SIG-M5 (cell line): ENCODE measurements at regions not wholly inside any gene's neighbourhood (a gene's known extent, or its start where the extent isn't known, plus 50 kb on each side); places are given as distances from the start of the nearest gene placed in this dataset.
"Not testable (repeated sequence)": the region's sequence is repeated elsewhere in the genome, so short reads cannot be mapped to it uniquely, and the experiment has no call there.

Experiments
- DNase-seq: peaks from one replicate; lab custom pipeline; 2025; lab: John Stamatoyannopoulos, UW

DNA sequence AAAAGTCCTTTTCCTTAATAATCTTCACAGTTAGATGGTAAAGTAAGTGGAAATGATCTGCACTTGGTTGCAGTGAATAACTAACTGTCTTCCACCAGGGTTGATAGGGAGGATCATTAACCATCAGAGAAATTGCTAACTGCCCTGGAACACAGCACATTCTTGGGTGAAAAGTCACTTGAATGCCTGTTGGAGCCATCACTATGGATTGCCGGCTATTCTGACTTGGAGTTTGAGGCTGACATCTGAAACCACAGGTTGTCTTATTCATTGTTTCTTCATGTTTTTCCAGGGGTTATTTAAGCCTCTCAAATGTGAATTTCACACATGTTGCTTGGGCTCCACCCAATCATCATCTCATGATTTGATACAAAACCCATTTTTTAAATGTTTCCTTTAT, 901.4 kb downstream of the MCTP2 start:
- no peak for DNase-seq

DNA sequence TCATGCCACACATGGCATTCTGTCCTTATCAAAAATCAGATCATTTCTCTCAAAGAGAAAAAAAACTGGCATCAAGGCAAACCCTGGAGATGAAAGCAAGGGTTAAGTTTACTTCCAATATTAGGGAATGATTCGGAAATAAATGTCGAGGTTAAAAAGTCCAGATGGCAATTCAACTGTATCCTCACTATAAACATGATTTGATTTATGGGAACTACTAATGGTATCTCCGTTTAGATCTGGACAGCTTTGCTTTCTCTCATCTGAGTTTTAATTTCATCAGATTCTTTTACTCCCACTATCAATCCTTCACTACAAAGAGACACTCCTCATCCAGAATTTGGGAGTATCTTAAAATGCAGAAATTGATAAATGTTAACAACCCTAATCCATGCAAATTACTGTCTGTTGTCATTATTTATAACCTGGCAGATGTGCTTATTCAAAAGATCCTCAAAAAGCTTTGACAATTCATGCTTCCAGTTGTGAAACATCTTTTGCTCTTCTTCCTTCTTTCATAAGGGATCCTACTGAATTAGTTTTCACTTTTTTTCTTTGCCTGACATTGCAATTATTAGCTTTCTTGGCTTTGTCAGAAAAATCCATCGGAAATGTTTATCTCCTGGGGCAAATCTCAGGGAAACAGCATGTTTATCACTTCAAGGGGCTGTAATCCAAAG, 903.2 kb downstream of the MCTP2 start:
- no peak for DNase-seq

DNA sequence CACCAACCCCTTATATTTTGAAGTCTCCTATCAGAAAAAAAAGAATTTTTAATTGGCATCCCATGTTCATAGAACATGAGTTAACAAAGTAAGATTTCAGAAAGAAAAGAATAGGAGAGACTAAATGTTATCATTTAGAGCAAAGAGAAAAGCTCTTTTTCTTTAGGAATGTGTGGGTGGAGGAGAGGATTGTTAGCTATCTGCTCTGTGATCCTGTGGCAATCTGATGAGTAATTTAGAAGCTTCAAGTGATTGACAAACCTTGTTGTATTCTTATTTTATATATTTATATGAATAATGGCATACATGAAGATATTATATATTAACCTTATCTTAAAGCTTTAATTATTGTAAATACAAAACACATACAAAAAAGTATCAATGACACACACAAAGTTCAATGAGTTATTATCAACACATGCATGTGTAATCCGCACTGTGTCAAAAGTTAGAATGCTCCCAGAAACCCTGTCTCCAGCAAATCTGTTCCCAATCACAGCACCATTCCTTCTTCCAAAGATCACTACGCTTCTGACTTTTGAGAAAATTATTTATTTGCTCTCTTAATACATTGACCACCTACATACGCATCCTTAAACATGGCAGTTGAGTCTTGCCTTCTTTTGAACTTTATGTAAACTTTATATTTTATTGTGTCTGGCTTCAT, 907.4 kb downstream of the MCTP2 start:
- no peak for DNase-seq

DNA sequence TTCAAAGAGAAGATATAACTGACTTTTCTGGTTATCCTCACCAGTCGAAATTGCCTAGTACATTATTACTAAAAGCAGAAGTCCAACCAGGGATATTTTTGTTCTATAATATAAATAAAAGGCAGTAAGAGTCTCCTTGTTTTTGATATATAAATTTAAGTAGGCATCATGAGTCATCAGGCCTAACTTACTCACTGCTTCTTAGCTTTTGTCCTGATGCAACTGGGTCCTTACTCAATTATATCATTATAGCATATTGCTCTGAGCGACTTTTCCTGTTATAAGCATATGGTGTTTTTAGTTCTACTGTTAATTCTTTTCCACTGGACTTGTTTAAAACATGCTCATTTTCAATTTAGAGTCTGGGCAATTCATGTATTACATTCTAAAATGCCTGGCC, 910.1 kb downstream of the MCTP2 start:
- DNase-seq = no peak

DNA sequence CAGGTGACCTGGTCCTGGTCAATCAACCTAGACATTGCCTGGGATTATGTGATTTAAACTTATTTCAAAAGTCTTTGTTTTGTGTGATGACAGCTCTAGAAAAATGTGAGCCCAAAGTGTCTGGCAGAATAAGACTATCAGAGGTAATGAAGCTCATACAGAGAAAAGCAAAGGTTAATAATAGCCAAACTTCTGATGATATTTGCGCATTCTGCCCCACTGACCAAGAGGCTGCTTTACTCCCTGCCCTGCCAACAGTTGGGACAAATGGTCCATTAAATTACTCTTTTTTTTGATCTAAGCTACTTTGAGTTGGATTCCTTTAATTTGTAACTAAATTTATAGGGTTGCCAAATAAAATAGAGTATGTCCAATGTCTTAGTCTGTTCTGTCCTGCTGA, 911.2 kb downstream of the MCTP2 start:
- no peak for DNase-seq

DNA sequence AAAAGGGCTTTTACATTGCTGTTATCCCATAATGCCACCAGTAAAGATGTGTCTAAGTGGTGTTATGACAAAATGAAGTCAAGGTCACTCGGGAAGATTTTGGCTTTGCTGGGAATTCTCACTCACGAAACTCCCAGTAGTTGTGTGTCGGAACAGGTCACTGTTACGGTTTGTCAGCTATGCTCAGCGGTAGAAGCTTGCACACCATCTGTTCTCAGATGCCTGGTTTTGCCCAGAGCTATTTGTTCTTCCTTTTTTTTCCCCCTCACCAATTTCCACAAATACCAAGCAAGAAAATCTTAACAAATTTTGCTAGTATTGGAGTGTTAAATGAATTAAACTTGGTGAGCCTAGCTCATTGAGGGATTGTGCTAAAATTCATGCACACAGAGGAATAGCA, 915.1 kb downstream of the MCTP2 start:
- DNase-seq = no peak

DNA sequence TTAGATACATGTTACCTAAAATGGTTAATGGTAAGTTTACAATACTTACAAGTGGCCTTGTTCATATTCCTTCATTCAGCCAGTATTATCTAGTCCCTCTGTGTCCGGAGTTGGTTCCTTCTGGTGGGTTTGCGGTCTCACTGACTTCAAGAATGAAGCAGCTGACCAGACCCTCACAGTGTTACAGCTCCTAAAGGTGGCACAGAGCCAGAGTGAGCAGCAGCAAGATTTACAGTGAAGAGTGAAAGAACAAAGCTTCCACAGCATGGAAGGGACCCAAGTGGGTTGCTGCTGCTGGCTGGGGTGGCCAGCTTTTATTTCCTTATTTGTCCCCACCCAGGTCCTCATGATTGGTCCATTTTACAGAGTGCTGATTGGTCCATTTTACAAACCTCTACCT, 916.8 kb downstream of the MCTP2 start:
- DNase-seq = no peak

DNA sequence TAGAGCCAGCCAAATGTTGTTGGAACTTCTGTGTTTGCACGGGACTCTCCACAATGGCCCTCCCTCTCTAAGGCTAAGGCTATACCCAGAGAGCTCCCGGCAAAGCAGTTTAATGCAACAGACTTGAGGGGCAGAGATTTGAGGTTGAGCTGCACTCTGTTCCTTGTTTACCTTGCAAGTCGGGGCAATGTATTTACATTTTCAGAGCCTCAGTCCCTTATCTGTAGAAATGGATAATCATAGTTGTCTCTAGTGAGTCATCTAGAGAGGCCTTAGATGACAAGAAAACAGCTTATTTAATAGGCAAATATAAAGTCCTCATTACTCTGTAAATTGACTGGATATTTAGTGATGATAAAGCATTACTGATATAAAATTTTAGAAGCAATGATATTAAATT, 917.7 kb downstream of the MCTP2 start:
- DNase-seq = no peak

DNA sequence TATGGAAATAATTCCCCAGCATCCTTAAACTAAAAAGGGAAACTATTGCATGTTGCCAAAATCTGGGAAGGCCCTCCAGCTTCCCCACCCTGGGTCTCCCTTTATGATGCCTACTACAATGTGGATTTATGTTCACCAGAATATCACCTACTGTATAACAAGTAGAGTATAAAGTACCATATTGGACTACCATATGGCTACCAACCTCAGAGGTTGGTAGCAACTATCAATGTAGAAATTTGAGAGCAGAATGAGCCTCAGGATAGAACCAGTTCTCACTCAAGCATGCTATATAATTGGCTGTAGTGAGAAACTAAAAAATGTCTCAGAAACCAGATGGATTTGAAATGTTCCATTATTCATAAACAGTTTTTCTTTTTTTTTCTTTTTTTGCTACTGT, 918.4 kb downstream of the MCTP2 start:
- DNase-seq = no peak

DNA sequence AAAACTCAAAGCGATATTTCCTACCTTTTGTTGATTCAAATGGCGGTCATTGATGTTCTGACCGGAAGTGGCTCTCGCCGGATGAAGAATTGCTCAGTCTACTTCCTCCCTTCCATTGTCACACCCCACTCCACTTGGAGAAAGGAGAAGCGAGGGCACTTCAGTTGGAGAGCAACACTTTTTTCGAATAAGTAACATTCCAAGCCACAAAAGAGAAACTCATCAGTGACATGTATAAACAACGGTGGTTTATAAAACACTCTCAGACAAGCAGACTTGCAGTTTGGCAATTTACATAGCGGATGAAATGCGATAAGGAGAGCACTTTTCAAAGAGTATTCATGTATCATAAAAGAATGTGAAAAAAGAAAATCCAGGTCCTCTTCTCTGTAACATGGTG, 919.1 kb downstream of the MCTP2 start:
- no peak for DNase-seq

DNA sequence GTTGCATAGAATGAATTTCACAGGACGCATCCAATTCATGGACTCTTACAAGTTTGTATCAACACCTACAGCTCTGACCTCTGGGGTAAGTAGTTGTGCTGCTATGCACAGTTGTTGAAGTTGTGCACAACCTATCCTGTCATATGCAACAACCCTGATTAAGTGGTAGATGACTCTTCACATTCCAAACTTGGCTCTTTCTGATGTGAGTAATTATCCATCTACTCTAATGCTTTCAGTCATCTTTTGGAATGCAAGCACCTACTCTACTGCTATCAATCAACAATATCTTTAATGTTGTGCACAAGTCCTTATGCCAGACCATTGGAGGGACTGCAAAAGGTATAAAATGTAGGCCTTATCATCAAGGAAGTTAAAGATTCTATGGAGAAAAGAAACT, 921.4 kb downstream of the MCTP2 start:
- DNase-seq = no peak

DNA sequence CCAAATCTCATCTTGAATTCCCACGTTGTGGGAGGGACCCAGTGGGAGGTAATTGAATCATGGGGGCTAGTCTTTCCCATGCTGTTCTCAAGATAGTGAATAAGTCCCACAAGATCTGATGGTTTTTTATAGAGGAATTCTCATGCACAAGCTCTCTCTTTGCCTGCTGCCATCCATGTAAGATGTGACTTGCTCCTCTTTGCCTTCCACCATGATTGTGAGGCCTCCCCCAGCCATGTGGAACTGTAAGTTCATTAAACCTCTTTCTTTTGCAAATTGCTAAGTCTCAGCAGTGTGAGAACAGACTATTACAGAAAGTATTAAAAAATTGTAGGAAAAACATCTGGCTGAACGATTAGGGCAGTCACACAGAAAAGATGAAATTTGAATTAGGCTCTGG, 921.8 kb downstream of the MCTP2 start:
- DNase-seq = not testable (repeated sequence)

DNA sequence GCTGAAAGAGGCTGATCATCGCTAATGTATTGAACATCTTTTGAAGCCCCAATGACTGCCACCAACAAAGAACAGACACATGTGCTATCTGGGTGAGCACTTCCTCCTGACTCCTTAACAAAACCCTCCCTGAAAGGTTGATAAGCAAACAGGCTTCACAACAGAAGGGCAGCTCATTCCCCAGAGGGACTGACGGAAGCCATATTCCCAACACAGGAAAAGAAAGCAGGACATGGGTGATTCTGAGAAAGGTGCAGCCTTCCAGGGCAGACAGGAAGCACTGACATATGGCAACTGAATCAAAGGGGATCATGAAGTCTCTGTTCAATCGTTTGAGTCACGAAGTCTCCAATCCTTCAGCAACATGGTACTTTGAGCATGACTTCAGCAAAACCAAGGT, 929.0 kb downstream of the MCTP2 start:
- no peak for DNase-seq

DNA sequence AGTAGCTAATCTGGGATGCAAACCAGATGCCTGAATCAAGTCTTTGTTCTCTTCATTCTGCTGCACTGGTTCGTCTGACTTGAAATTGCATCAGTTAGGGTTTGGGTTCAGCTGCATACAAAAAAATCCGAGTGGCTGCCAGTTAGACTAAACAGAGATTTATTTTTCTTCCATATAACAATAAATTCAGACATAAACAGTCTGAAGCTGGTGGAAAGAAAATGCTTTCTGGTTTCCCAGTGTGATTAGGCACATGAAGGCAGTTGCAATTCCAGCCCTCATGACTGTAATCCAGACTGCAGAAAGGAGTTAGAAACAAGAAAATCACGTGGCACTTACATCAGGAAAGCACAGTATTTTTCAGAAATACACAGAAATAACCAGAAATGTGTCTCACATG, 930.7 kb downstream of the MCTP2 start:
- no peak for DNase-seq

DNA sequence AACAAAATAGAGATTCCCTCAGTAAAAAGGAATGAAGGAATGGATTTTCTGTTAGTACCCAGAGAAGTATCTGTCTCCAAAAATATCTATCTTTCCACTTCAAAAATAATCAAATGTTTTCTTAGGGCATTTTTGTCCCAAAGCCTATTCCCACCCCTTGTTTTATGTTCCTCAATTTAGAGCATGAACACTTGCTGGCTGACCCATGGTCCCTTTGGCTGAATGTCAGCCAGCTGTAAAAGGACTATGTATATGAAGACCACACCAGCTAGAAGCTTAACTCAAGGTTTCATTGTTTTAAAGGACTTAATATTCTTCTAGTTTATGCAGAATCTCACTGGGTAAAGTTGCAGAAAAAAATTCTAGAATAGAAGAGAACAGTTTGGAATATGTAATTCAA, 931.2 kb downstream of the MCTP2 start:
- no peak for DNase-seq

DNA sequence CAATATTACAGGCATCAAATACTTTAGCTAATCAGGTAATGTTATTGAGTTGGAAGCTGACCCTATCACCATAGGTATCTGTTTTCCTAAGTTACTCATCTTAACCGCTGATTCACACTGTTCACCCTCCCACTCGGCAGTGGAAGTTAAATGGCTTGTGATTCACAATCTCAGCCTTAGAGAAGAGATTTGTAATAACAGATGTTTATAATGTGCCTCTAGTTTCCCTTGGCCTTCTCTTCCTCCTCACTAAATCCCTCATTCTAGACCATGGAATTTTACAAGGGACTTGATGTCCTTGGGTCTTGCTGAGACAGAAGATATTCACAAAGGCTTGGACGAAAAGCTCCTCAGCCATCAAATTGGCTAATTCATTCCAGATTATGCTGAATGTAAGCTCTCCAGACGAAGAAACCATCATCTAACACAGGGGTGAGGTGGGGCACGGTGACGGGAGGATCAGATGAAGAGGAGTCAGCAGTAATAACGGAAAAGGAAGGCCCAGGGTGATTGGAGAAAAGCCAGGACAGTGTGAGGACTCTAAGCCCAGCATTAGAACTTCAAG, 931.7 kb downstream of the MCTP2 start:
- no peak for DNase-seq

DNA sequence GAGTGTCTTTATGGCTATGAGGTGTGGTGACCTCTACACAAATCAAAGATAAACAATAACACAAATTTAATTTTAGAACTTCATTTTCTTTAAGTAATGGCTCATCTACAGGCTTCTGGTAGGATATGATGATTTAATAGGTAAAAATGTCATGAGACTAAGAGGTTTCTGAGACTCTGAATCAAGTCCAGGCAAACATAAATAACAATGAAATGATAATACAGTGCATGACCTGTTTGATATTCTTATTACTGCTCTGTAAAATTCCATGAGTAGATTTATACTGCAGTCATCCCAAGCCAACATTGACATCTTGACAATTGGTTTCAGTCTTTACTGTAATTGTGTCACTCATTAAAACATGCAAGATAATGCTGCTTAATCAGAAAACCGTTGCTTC, 936.8 kb downstream of the MCTP2 start:
- no peak for DNase-seq

DNA sequence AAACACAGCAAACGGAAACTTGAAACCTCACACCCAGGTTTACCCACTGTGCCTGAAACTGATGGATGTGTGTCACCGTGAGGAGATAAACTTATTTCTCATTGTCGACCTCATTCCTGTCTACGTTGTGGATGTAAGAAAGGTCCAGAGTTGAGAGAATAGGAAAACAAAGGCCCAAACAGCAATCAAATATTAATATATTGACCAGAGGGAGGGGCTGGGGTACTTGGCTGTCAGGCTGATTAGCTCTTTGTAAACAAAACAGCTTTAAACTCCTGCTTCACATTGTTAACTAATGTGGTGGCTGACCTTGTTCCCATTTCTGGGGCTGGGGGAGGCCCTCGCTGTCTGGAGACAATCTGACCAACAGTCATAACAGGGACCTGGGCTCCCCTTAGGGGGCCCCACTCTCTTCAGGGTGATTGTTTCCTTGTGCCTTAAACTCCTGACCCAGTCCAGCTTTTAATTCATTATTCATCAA, 937.6 kb downstream of the MCTP2 start:
- DNase-seq = no peak

DNA sequence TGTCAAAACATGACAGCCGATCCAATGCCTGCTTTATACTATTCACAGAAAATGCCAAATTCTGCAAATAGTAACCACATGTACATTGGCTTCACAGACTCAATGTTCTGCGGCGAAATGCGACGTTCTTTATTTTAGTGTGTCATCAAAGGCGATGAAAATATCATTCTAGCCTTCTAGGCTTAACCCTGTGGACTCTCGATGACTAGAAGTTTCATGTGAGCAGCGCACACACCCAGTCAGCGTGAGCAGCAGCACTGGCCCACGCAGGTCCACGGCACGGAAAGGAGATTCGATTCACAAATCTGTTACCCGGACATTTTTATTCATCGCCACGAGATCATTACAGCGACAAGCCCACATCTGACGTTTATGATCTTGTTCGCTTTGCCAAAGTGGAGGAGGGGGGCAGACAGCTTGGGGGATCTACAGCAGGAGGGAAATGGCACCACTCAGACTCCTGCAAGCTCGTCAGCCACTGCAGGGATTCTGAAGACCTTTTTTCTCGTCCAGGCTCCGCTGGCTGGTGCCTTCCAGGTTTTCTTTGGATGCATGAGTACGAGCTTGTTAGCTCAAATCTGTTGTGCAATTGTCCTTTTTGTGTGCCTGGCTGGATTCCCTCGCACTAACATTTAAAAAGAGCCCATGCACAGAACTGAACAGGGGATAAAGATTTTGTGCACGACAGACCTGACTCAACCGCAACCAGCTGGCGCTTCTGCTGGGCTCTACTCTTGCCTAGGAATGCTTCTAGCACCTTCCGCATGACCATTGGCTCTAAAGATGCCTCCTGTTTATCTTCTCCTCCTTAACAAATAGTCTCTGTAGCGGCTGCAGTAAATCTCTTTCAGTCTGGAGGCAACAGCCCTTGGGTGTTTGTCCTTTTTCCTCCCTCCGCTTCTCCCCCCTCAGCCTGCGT, 938.4 kb downstream of the MCTP2 start:
- no peak for DNase-seq

DNA sequence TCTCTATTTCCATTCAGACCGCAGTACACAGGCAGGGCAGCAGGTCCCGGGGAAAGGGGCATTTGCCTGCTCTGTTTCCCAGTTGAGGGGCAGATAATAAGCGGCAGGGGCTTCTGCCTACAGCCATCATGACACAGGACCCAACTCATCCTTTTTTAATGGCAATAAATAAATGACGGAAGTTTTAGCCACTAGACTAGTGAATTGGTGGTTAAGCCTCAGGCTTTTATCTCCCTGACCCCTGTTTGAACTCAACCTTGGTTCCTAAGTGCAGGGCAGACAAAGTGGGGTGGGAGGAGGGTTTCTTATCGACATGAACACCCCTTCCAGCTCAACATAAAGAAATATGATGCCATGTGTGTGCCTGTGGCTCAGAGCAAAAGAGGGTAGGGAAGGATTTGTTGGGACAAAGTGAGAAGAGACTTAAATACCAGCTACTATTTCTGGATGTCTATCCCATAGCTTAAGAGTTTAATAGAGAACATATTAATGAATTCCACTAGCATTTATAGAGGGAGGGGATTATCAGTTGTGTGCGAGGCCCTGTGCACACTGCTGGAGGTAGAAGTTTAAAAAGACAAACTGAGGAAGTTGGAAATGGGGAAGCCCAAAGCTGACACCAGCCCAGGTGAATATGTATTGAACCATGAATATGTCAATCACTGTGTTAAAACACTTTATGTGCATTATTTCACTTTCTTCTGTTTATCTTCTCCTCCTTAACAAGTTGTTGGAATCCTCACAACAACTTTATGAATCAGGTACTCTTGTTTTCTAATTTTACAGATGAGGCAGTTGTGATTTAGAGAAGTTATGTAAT, 939.4 kb downstream of the MCTP2 start:
- no peak for DNase-seq

DNA sequence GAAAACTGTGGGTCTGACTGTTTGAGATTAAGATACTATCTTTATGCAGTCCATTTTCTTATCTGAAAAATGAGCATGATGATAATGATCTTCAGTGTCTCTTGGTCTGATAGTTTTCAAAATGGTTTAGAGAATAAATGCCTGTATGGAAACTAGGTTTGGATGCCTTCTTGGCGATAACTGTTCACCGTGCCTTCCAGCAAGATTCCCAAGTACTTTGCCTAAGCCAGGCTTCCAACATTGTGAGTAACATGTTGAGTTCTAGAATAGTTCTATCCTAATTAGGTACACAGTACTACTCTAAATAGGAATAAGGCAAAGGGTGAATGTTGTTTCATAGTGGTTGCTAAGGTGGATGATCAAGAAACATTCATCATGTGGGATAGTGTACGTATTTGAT, 940.2 kb downstream of the MCTP2 start:
- no peak for DNase-seq
